Stimulated activated memory B cell treated with anti-CD40 and anti-IgM and Interleukin-4, amounts not matched to agents 10 μg/mL and 1 μg/mL and 100 μg/mL, for 72 hours (primary cell): ENCODE measurements at regions not wholly inside any gene's neighbourhood (a gene's known extent, or its start where the extent isn't known, plus 50 kb on each side); places are given as distances from the start of the nearest gene placed in this dataset.

Experiments used
- ATAC-seq: fragments of 150-1000 bp; cut with Tn5 transposase; 2 replicates; pipeline ENCODE4 v1.10.0; 2021
- H3K27ac Mint-ChIP-seq: one replicate; pipeline ENCODE4 v1.8.0; 2022; ENCODE audit warnings: mild to moderate bottlenecking, mixed read lengths
- H3K27me3 Mint-ChIP-seq: one replicate; pipeline ENCODE4 v1.8.0; 2022; ENCODE audit warnings: mixed read lengths
- H3K36me3 Mint-ChIP-seq: one replicate; pipeline ENCODE4 v1.8.0; 2022; ENCODE audit warnings: mixed read lengths
- H3K4me1 Mint-ChIP-seq: one replicate; pipeline ENCODE4 v1.8.0; 2022; ENCODE audit warnings: mixed read lengths
- H3K4me3 Mint-ChIP-seq: one replicate; pipeline ENCODE4 v1.8.0; 2022; ENCODE audit warnings: mild to moderate bottlenecking, moderate library complexity, mixed read lengths
- H3K9me3 Mint-ChIP-seq: one replicate; pipeline ENCODE4 v1.8.0; 2022; ENCODE audit warnings: mixed read lengths

DNA sequence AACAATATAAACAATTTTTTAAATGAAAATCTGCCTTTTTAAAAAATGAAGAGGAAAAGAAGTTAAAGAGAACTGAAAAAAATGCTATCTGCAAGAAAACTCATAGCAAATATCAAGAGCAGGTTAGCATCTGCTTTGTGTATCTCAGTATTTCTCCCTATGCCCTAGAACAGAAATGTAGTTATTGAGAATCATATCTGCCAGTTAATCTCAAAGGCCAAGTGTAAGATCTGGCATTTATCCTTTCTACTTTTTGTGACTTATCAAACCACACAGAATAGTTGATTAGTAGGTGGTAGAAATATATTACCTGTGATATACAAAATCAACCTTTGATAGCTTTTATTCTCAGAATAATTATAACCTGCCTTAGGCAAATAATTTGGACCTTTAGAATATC lies 1699.8 kb downstream of the EFNA5 start:
- Mint-ChIP-seq H3K27ac (no peak overlapping the region), H3K36me3 (no peaks in the 10 kb centered on the region), H3K4me1 (no peaks in the 10 kb centered on the region), H3K27me3 (no peaks in the 10 kb centered on the region), H3K9me3 (peaks cover 3% of the 10 kb centered on the region), H3K4me3 (no peak overlapping the region)
- ATAC-seq, result no peak

DNA sequence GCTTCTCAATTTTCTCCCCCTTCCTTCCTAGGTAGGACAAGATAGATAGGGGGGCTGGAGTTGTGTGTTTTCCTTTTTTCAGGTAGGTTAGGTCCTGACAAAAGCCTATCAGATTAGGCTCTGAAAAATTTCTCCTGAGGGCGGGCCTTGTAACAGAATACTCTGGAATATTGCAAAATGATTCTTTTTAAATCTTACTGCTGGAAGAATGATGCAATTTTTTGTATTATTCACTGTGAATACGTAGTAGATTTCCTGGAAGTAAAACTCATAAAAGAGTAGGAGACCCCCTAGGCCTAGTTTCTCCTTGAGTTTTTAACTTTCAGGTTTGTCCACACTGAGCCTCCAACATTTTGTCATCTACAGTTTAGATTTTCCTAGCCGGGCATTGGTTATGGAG lies 1701.8 kb downstream of the EFNA5 start:
- Mint-ChIP-seq H3K27ac (no peak overlapping the region), H3K27me3 (no peaks in the 10 kb centered on the region), H3K4me1 (no peaks in the 10 kb centered on the region), H3K4me3 (no peak overlapping the region), H3K9me3 (peaks cover 3% of the 10 kb centered on the region), H3K36me3 (no peaks in the 10 kb centered on the region)
- ATAC-seq, result no peak

DNA sequence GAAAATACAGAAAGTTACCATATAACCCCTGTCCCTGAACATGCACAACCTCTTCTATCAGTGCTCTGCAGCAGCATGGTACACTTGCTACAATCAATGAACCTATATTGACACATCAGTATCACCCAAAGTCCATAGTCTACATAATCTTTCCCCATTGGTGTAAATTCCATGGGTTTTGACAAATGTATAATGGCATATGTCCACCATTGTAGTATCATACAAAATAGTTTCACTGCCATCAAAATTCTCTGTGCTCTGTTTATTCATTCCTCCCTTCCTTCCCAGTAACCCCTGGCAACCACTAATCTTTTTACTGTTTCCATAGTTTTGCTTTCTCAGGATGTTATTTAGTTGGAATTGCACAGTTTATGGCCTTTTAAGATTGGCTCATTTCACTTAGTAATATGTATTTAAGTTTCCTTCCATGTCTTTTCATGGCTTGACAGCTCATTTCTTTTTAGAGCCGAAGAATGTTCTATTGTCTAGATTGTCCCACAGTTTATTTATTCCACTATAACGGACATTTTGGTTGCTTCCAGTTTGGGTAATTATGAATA lies 1707.0 kb downstream of the EFNA5 start:
- Mint-ChIP-seq H3K36me3 (no peaks in the 10 kb centered on the region), H3K27me3 (no peaks in the 10 kb centered on the region), H3K9me3 (peaks cover 7% of the 10 kb centered on the region), H3K4me3 (no peak overlapping the region), H3K27ac (no peak overlapping the region), H3K4me1 (no peaks in the 10 kb centered on the region)
- no peak for ATAC-seq

DNA sequence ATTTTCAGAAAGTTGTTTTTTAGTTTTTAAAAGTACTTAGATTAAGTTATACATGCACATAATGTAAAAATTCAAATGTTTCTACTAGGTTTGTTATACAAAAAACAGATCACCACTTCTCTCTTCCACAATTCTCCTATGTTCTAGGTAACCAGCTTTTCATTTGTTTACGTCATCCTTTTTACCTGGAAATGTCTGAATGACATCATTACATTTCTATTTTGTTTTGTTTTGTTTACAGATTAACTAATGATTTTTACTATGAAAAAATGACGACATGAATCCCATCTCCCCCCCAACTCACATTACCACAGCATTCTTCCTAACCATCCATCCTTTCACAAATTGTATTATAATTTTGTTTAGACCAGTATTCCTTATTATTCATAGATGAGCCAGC lies 1709.2 kb downstream of the EFNA5 start:
- no peak overlapping the region for H3K27ac Mint-ChIP-seq
- H3K27me3 Mint-ChIP-seq, result no peaks in the 10 kb centered on the region
- ATAC-seq, result no peak
- no peaks in the 10 kb centered on the region for H3K36me3 Mint-ChIP-seq
- no peaks in the 10 kb centered on the region for H3K4me1 Mint-ChIP-seq
- H3K9me3 Mint-ChIP-seq, result peaks cover 4% of the 10 kb centered on the region
- no peak overlapping the region for H3K4me3 Mint-ChIP-seq

DNA sequence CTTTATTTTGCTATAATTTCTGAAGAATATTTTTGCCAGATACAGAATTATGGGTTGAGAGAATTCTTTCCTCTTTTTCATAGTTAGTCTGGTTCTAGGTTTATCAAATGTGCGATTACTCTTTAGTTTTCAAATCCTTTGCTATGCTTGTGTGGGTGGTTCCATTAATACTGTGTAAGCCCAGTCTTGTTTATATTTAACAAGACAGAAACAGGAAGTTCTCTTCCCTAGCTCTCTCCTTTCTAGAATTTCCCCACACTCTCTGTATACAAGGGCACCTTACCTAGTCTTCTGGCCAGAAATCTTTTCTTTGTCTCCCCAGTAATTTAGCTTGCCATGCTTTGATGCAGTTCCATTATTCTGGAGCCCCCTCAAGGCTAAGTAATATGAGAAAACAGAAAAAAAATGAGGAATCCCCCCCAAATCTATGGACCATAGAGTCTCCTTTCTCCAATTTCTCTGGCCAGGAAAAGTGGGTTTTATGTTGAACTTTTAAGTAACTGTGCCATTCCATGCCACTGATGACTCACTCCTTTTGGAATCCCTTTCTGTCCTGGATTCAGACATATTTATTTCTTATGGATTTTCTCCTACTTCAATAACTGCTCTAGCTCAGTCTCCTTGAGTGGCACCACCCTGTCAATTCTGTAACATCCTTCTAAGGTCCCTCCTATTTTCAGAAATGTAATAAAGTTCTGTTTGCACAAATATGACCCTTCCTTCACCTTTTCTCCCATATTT lies 1714.1 kb downstream of the EFNA5 start:
- ATAC-seq, result no peak
- Mint-ChIP-seq H3K27ac (no peak overlapping the region), H3K4me3 (no peak overlapping the region), H3K4me1 (no peaks in the 10 kb centered on the region), H3K27me3 (no peaks in the 10 kb centered on the region), H3K9me3 (peaks cover 7% of the 10 kb centered on the region), H3K36me3 (no peaks in the 10 kb centered on the region)

DNA sequence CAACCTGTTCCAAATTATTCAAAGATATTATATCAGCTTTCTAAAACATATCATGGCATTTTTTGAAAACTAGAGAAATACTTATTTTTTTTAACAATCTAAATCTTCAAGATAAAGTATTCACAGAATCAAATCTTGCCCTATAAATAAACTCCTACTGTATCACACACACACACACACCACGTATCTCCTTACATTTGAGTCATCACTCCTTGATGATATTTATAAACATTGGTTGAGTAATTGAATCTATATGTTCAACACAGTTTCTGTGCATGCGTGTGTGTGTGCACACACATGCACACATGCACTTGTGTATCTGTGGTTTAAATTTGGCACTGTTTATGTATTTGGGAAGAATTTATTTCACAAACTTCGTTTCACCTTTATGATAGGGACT lies 1716.4 kb downstream of the EFNA5 start:
- H3K27me3 Mint-ChIP-seq, result no peaks in the 10 kb centered on the region
- H3K9me3 Mint-ChIP-seq, result peaks cover 5% of the 10 kb centered on the region
- ATAC-seq, result no peak
- no peaks in the 10 kb centered on the region for H3K4me1 Mint-ChIP-seq
- H3K36me3 Mint-ChIP-seq, result no peaks in the 10 kb centered on the region
- H3K27ac Mint-ChIP-seq, result no peak overlapping the region
- H3K4me3 Mint-ChIP-seq, result no peak overlapping the region

DNA sequence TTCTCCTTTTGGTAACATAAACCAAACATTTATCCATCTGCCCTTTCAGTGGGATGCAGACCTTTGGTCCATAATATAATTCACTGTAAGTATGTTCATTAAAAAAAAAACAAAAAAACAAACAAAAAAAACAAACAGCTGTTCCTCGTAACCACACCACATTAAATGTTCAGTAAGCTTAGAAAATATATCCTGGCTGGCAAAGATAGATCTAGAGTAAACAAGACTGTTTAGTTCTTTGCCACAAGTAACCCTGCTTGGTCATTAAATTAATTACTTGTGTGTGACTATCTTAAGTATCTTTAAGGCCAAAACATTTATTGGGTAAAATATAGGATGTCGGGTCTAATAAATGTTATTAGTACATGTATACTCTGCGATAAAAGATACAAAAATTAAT lies 1717.1 kb downstream of the EFNA5 start:
- no peak overlapping the region for H3K4me3 Mint-ChIP-seq
- peaks cover 7% of the 10 kb centered on the region for H3K9me3 Mint-ChIP-seq
- H3K27me3 Mint-ChIP-seq, result no peaks in the 10 kb centered on the region
- H3K4me1 Mint-ChIP-seq, result no peaks in the 10 kb centered on the region
- H3K36me3 Mint-ChIP-seq, result no peaks in the 10 kb centered on the region
- no peak for ATAC-seq
- H3K27ac Mint-ChIP-seq, result no peak overlapping the region

DNA sequence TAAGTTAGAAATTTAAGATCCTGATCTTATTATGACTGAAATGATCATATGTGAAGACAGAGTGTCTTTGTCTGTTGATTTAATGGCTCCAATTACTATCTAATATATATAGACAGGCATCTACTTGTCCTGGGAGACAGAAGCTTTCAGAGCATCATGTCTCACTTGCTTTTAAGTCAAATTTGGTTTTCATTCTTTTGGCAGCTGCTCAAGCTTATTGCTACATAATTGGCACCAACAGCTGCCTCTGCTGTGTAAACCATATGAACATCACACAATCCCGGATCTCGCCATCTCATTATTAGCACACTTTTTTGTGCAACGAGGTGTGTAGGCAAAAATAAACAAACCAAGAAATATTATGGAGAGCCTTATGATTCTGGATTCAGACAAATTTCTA lies 1717.9 kb downstream of the EFNA5 start:
- Mint-ChIP-seq H3K27ac (no peak overlapping the region), H3K36me3 (no peaks in the 10 kb centered on the region), H3K27me3 (no peaks in the 10 kb centered on the region), H3K9me3 (peaks cover 9% of the 10 kb centered on the region), H3K4me3 (no peak overlapping the region), H3K4me1 (no peaks in the 10 kb centered on the region)
- no peak for ATAC-seq

DNA sequence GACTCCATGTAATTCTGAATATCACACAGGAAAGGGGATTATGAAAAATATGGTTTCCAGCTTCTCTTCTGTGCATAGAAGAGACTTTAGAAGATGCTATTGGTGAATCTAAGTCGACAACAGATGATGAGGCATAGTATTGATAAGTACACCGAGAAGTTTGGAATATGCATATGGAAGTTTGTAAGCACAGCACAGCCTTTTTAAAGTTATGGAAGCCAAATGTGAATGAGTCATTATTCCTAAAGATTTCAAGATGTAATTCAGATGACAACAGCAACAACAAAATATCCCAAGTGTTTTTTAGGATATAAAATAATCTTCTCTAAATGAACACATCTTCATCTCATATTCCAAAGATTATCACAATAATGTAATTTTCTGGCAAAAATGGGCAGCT lies 1723.3 kb downstream of the EFNA5 start:
- peaks cover 10% of the 10 kb centered on the region for H3K9me3 Mint-ChIP-seq
- no peak for ATAC-seq
- H3K36me3 Mint-ChIP-seq, result no peaks in the 10 kb centered on the region
- H3K27me3 Mint-ChIP-seq, result no peaks in the 10 kb centered on the region
- H3K27ac Mint-ChIP-seq, result no peak overlapping the region
- H3K4me3 Mint-ChIP-seq, result no peak overlapping the region
- no peaks in the 10 kb centered on the region for H3K4me1 Mint-ChIP-seq

DNA sequence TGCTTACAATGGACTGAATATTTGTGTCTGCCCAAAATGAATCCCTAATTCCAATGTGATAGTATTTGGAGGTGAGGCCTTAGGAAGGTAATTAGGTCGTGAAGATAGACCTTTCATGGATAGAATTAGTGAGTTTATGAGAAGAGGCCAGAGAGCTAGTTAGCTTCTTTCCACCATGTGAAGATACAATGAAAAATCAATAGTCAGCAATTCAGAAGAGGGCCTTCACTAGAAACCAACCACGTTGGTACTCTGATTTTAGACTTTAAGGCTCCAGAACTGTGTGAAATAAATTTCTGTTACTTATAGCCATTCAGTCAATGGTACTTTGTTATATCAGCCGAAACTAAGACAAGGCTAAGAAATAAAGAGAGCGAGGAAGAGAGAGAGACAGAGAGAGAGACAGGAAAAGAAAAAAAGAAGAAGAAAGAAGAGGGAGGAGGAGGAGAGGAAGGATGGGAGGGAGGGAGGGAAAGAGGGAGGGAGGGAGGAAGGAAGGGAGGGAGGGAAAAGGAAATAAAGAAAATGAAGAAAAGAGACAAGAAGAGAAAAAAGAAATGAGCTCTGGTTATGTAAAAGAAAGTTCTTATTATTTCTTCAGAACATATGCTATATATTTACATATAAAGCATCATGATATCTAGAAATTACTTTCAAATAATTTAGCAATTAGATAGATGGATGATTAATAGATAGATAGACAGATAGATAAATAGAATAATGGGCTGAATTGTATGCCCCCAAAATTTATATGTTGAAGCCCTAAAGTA lies 1725.3 kb downstream of the EFNA5 start:
- Mint-ChIP-seq H3K27ac (no peak overlapping the region), H3K9me3 (peaks cover 10% of the 10 kb centered on the region), H3K4me3 (no peak overlapping the region), H3K36me3 (no peaks in the 10 kb centered on the region), H3K4me1 (no peaks in the 10 kb centered on the region), H3K27me3 (no peaks in the 10 kb centered on the region)
- ATAC-seq, result no peak

DNA sequence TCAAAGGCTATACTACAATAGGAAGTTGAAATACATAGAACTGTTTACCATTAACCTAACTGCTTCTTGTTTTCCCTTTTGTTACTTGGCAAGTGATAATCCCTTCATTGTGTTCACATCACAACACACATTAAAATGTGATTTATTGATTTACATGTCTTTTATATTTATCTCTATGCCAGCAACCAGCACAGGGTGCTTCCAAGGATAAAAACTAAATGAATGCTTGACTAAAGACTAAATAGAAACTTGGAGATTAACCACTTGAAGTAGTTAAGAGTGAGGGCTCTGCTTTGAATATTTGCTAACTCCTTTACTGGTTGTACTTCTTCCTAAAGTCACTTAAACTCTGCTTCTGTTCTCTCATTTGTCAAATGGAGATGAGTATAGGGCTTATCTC lies 1730.6 kb downstream of the EFNA5 start:
- H3K4me1 Mint-ChIP-seq, result no peaks in the 10 kb centered on the region
- no peaks in the 10 kb centered on the region for H3K36me3 Mint-ChIP-seq
- H3K27ac Mint-ChIP-seq, result no peak overlapping the region
- no peak for ATAC-seq
- peaks cover 9% of the 10 kb centered on the region for H3K9me3 Mint-ChIP-seq
- H3K27me3 Mint-ChIP-seq, result no peaks in the 10 kb centered on the region
- no peak overlapping the region for H3K4me3 Mint-ChIP-seq

DNA sequence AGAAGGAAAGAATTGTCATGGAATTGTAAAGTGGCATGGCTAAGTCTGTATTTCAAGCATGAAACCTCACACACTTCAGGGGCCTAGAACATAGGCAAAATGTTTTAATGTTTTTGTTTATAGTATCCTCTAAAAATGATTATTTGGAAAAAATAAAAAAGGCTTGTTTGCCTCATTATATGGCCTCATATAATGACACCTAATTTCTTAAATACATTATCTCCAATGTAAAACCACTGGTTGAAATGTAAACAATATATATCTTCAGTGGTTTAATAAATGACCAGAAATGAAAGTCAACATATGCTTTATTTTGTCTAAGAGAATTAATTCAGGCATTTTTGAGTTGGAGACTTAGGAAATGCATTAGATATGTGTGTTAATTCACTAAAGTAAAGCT lies 1736.6 kb downstream of the EFNA5 start:
- Mint-ChIP-seq H3K27me3 (no peaks in the 10 kb centered on the region), H3K4me1 (no peaks in the 10 kb centered on the region), H3K27ac (no peak overlapping the region), H3K4me3 (no peak overlapping the region), H3K9me3 (peaks cover 7% of the 10 kb centered on the region), H3K36me3 (no peaks in the 10 kb centered on the region)
- ATAC-seq, result no peak

DNA sequence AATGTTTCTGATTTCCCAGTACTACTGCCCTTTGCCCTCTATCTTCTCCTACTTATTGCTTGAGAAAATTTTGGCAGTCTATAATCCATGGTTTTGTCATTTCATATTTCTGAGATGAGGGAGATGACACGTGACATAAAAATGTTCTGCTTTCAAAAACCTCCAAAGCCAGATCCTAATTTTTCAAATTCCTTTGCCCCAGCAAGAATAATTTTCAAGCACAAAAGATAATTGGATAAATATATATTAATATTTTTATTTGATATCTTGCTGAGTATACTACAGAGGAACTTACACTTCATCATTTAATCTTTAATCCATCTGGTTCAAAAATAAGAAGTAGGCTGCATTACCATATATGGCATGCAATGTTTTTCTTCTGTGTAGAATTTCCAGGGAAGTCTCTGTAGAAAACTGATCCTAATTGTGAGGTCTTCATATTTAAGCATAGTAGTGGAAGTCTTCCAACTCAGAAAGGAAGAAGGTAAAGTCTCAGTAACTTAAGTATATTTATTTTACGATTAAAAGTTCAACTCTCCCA lies 1738.8 kb downstream of the EFNA5 start:
- Mint-ChIP-seq H3K4me3 (no peak overlapping the region), H3K4me1 (no peaks in the 10 kb centered on the region), H3K27me3 (no peaks in the 10 kb centered on the region), H3K27ac (no peak overlapping the region), H3K36me3 (no peaks in the 10 kb centered on the region), H3K9me3 (peaks cover 7% of the 10 kb centered on the region)
- no peak for ATAC-seq

DNA sequence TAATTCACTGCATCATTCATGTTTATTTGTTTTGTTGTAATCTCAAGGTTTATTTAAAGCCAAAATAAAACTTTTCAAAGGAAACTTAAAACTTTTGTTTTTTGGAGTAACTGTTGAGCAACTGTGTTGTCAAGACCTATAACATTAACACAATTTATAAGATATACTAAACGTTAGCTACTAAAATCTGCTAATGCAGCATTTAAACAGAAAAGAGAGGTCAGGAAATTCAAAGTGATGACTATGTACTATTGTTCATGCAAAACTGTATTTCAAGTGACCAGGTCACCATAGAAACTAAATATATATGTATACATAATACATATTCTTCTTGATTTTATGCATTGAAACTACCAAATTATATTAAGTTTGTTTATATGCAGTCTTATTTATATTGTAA lies 1740.9 kb downstream of the EFNA5 start:
- ATAC-seq, result no peak
- H3K27ac Mint-ChIP-seq, result no peak overlapping the region
- no peaks in the 10 kb centered on the region for H3K36me3 Mint-ChIP-seq
- no peaks in the 10 kb centered on the region for H3K4me1 Mint-ChIP-seq
- H3K9me3 Mint-ChIP-seq, result peaks cover 7% of the 10 kb centered on the region
- H3K27me3 Mint-ChIP-seq, result no peaks in the 10 kb centered on the region
- no peak overlapping the region for H3K4me3 Mint-ChIP-seq

DNA sequence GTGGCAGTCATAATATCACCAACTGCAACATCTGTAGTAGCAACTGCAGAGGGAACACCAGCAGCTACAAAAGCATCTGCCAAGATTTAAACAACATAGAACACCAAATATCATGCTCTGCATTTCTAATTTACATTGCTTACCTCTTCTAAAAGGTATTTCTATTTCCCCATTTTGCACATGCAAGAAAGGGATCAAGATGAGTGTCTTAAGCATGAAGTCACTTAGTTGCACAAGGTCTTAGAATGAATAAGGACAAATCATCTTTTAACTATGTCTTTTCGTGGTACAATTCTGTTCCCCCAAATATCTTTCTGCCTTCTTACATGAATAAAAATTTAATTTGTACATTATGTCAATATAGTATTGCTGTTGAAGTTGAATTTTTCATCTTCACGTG lies 1746.4 kb downstream of the EFNA5 start:
- H3K27me3 Mint-ChIP-seq, result no peaks in the 10 kb centered on the region
- peaks cover 7% of the 10 kb centered on the region for H3K9me3 Mint-ChIP-seq
- H3K4me3 Mint-ChIP-seq, result no peak overlapping the region
- no peak for ATAC-seq
- no peak overlapping the region for H3K27ac Mint-ChIP-seq
- no peaks in the 10 kb centered on the region for H3K36me3 Mint-ChIP-seq
- no peaks in the 10 kb centered on the region for H3K4me1 Mint-ChIP-seq

DNA sequence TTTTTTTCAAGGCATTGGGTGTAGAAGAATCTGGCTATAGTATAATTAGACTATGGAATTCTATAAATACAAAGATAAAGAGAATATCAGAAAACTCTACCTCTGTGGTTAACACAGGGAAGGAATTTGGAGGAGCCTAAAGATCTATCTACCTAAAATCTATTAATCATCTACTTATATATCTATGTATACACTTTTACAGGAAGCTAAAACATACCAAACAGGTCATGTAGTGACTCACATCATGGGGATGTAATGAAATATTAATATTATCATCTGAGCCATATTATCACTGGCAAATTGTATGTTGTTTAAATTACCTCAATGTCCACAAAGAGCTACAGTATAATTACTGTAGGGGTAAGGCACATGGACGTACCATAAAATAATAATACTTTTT lies 1748.2 kb downstream of the EFNA5 start:
- Mint-ChIP-seq H3K27me3 (no peaks in the 10 kb centered on the region), H3K36me3 (no peaks in the 10 kb centered on the region), H3K4me1 (no peaks in the 10 kb centered on the region), H3K4me3 (no peak overlapping the region), H3K9me3 (no peaks in the 10 kb centered on the region), H3K27ac (no peak overlapping the region)
- ATAC-seq, result no peak
